ENCODE measurements at regions not wholly inside any gene's neighbourhood (a gene's known extent, or its start where the extent isn't known, plus 50 kb on each side); places are given as distances from the start of the nearest gene placed in this dataset.

DNA sequence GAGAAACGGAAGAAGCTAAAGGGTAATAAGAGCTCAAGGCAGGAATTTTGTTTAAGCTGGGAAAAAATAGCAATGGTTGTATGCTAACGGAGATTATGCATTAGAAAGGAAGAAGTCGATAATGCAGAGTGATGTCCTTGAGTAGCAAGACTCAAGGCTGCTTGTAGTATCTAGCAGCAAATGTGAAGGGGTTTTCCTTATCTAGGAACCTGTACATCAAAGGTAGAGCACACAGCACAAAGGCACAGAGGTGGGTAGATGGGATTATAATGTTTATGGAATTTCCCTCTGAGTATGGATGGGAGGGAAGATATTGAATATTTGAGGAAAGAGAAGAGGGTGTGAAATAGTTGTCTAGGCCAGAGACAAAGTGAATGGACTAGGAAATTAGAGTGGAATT is 114.1 kb downstream of the PROX1 start:
- no peaks in the 10 kb centered on the region for H4K20me1 ChIP-seq (ENCODE audit: control insufficient read depth, insufficient read depth, insufficient read length)
- H3K79me2 ChIP-seq (ENCODE audit: insufficient read depth, low read length) = no peaks in the 10 kb centered on the region; the same call in 1 of the 2 replicates
- H2AFZ ChIP-seq (ENCODE audit: low read length) = no peak overlapping the region
- no peak overlapping the region for H3K27ac ChIP-seq (ENCODE audit: insufficient read length, low read depth, low read length)
- H3K14ac ChIP-seq (ENCODE audit: insufficient read depth, low read length) = no peak overlapping the region
- peaks cover 0 to 2% of the 10 kb centered on the region in 2 experiments; a peak in 2 of 5 replicates for H3K9me3 Mint-ChIP-seq
- H3K18ac ChIP-seq (ENCODE audit: insufficient read length, low read depth, low read length) = no peak overlapping the region
- H3K9me3 ChIP-seq (ENCODE audit: control insufficient read depth, low read depth, low read length) = no peaks in the 10 kb centered on the region
- H3K56ac ChIP-seq (ENCODE audit: insufficient read length, low read depth, low read length) = no peak overlapping the region
- DNase-seq = no peak
- no peak overlapping the region for H2BK120ac ChIP-seq (ENCODE audit: low read depth, low read length, poor library complexity, severe bottlenecking)
- no peak overlapping the region for H4K5ac ChIP-seq (ENCODE audit: insufficient read length, low read depth, low read length)
- H2BK20ac ChIP-seq (ENCODE audit: low read depth, low read length, poor library complexity, severe bottlenecking) = no peak overlapping the region
- no peak overlapping the region for H2BK12ac ChIP-seq (ENCODE audit: insufficient read length, low read depth, low read length)
- no peaks in the 10 kb centered on the region for H3K23me2 ChIP-seq (ENCODE audit: insufficient read length, low read depth, low read length, poor library complexity, severe bottlenecking)
- TF ChIP-seq, protein P1, sequence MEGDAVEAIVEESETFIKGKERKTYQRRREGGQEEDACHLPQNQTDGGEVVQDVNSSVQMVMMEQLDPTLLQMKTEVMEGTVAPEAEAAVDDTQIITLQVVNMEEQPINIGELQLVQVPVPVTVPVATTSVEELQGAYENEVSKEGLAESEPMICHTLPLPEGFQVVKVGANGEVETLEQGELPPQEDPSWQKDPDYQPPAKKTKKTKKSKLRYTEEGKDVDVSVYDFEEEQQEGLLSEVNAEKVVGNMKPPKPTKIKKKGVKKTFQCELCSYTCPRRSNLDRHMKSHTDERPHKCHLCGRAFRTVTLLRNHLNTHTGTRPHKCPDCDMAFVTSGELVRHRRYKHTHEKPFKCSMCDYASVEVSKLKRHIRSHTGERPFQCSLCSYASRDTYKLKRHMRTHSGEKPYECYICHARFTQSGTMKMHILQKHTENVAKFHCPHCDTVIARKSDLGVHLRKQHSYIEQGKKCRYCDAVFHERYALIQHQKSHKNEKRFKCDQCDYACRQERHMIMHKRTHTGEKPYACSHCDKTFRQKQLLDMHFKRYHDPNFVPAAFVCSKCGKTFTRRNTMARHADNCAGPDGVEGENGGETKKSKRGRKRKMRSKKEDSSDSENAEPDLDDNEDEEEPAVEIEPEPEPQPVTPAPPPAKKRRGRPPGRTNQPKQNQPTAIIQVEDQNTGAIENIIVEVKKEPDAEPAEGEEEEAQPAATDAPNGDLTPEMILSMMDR (conservative IDR thresholded peaks at IDR 0.05) = no peak
- H3K4me1 Mint-ChIP-seq = peaks cover 2 to 4% of the 10 kb centered on the region in 2 experiments
- H3K36me3 Mint-ChIP-seq (ENCODE audit: insufficient read depth in 1 of 3, low read depth in 3 of 3) = peaks cover 0 to 4% (median 0%) of the 10 kb centered on the region in 3 experiments; a peak in 1 of 7 replicates
- no peak overlapping the region for H3K23ac ChIP-seq (ENCODE audit: insufficient read length, low read depth, low read length)
- H3T11ph ChIP-seq (ENCODE audit: low read length) = no peak overlapping the region
- H4K91ac ChIP-seq (ENCODE audit: insufficient read length, low read depth, low read length) = no peak overlapping the region
- H3K27me3 ChIP-seq (ENCODE audit: insufficient read depth, low read length) = no peaks in the 10 kb centered on the region
- H3K27ac Mint-ChIP-seq = no peak overlapping the region
- no peak overlapping the region for H3K4me3 Mint-ChIP-seq
- no peak overlapping the region for H2BK5ac ChIP-seq (ENCODE audit: insufficient read length, low read length)
- no CpG with 5 or more reads among the region's 3 CpGs for WGBS (ENCODE audit: extremely low coverage, insufficient read length, low lambda C conversion rate)
- H3K79me1 ChIP-seq (ENCODE audit: insufficient read depth, low read depth, low read length, poor library complexity, severe bottlenecking) = no peaks in the 10 kb centered on the region
- no peak overlapping the region for H3K4me2 ChIP-seq (ENCODE audit: insufficient read depth, insufficient read length, low read length)
- no peaks in the 10 kb centered on the region; the same call in 1 of the 2 replicates for H3K4me1 ChIP-seq (ENCODE audit: insufficient read depth, low read length)
- H3K27me3 Mint-ChIP-seq (ENCODE audit: low read depth) = no peaks in the 10 kb centered on the region
- H2AK5ac ChIP-seq (ENCODE audit: insufficient read length, low read length) = no peak overlapping the region
- H2BK15ac ChIP-seq (ENCODE audit: low read depth, low read length) = no peak overlapping the region
- H3K4ac ChIP-seq (ENCODE audit: low read depth, low read length) = no peak overlapping the region
- no peak overlapping the region for H3K9ac ChIP-seq (ENCODE audit: extremely low read depth, insufficient read length, low read length)
- no peak overlapping the region for H4K8ac ChIP-seq (replicated peaks; ENCODE audit: insufficient read length, low read depth, low read length)

Data from H9 (cell line).